IPS-18c (cell line): ENCODE measurements at regions not wholly inside any gene's neighbourhood (a gene's known extent, or its start where the extent isn't known, plus 50 kb on each side); places are given as distances from the start of the nearest gene placed in this dataset.

Experiments
- H3K4me3 ChIP-seq: 2 replicates; pipeline ENCODE4 v1.7.0; 2013; ENCODE audit warnings: low read depth, mild to moderate bottlenecking, low read length, moderate library complexity; ENCODE audit not compliant: insufficient read depth
- H3K9me3 ChIP-seq: one replicate; pipeline ENCODE4 v1.6.1; 2013; ENCODE audit warnings: mild to moderate bottlenecking, low read length, moderate library complexity; ENCODE audit not compliant: control insufficient read depth, insufficient read depth

- H3K4me3 ChIP-seq: no peak overlapping the region
- no peaks in the 10 kb centered on the region for H3K9me3 ChIP-seq
These were observed 113.3 kb downstream of the LRRC70 start for GRCh38 chr5:62691946-62692345.

GRCh38 chr5:62690421-62690820 is 111.8 kb downstream of the LRRC70 start:
- H3K9me3 ChIP-seq: no peaks in the 10 kb centered on the region
- no peak overlapping the region for H3K4me3 ChIP-seq

- H3K9me3 ChIP-seq: no peaks in the 10 kb centered on the region
- no peak overlapping the region for H3K4me3 ChIP-seq
These were observed 111.2 kb downstream of the LRRC70 start for GRCh38 chr5:62689599-62690368.

GRCh38 chr5:62686692-62687091 is 108.1 kb downstream of the LRRC70 start:
- no peaks in the 10 kb centered on the region for H3K9me3 ChIP-seq
- no peak overlapping the region for H3K4me3 ChIP-seq

- H3K9me3 ChIP-seq: no peaks in the 10 kb centered on the region
- no peak overlapping the region for H3K4me3 ChIP-seq
These were observed 106.6 kb downstream of the LRRC70 start for GRCh38 chr5:62685221-62685620.

GRCh38 chr5:62684310-62684709 is 105.7 kb downstream of the LRRC70 start:
- peaks cover under 1% of the 10 kb centered on the region for H3K9me3 ChIP-seq
- no peak overlapping the region for H3K4me3 ChIP-seq

- H3K4me3 ChIP-seq: no peak overlapping the region
These were observed 103.4 kb downstream of the LRRC70 start for GRCh38 chr5:62682059-62682458.

GRCh38 chr5:62681117-62681850 is 102.7 kb downstream of the LRRC70 start:
- Histone ChIP-seq H3K9me3 (peaks cover 10% of the 10 kb centered on the region), H3K4me3 (no peak overlapping the region)

More at GRCh38 chr5:62682059-62682458, 103.4 kb downstream of the LRRC70 start:
- H3K9me3 ChIP-seq: peaks cover 10% of the 10 kb centered on the region

- Histone ChIP-seq H3K4me3 (no peak overlapping the region), H3K9me3 (peaks cover 12% of the 10 kb centered on the region)
These were observed 101.5 kb downstream of the LRRC70 start for GRCh38 chr5:62680121-62680520.
